NB4 (cell line): ENCODE measurements at regions not wholly inside any gene's neighbourhood (a gene's known extent, or its start where the extent isn't known, plus 50 kb on each side); places are given as distances from the start of the nearest gene placed in this dataset.

ENCODE experiments used
- POLR2A ChIP-seq: IDR thresholded peaks from 2 replicates; pipeline ENCODE4 v1.6.1; 2011; ENCODE audit warnings: mild to moderate bottlenecking; ENCODE audit not compliant: insufficient read length; ENCODE audit errors: extremely low read depth
- TF ChIP-seq, protein P1 (sequence below): IDR thresholded peaks from one replicate; pipeline ENCODE4 v1.5.1; 2012; ENCODE audit warnings: low read depth, low read length
- TF ChIP-seq, protein P2 (sequence below): IDR thresholded peaks from 2 replicates; pipeline ENCODE4 v1.6.1; 2011; ENCODE audit warnings: low read depth, low read length

DNA sequence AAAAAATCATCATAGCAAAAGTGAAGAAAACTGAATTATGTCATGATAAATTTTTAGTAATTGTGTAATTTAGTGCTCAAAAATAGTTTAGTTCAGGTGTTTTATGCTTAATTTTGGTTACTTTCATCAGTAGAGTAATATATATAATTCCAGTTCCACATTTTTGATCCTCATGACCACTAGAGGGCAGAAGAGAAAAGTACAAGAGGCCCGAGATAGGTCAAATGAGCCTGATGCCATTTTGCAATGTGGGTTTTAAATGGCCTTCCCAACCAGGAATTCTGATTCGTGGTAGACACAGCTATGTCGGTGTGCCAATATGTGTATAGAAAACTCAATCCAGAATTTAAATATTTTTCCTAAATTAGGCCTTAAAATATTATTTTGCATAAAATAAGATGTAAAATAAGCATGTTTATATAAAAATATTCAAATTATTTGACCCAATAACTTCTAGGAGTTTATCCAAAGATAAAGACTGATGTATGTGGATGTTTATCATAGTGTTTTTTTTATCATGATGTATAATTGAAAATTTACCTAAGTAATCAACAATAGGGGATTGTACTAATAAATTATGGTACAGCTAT, 159.7 kb upstream of the RPS6KA2 start:
- TF ChIP-seq, protein P1, sequence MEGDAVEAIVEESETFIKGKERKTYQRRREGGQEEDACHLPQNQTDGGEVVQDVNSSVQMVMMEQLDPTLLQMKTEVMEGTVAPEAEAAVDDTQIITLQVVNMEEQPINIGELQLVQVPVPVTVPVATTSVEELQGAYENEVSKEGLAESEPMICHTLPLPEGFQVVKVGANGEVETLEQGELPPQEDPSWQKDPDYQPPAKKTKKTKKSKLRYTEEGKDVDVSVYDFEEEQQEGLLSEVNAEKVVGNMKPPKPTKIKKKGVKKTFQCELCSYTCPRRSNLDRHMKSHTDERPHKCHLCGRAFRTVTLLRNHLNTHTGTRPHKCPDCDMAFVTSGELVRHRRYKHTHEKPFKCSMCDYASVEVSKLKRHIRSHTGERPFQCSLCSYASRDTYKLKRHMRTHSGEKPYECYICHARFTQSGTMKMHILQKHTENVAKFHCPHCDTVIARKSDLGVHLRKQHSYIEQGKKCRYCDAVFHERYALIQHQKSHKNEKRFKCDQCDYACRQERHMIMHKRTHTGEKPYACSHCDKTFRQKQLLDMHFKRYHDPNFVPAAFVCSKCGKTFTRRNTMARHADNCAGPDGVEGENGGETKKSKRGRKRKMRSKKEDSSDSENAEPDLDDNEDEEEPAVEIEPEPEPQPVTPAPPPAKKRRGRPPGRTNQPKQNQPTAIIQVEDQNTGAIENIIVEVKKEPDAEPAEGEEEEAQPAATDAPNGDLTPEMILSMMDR = peak; percentile 58
- no peak for TF ChIP-seq POLR2A
- TF ChIP-seq, protein P2, sequence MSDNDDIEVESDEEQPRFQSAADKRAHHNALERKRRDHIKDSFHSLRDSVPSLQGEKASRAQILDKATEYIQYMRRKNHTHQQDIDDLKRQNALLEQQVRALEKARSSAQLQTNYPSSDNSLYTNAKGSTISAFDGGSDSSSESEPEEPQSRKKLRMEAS = no peak
